Astrocyte of the hippocampus (primary cell): ENCODE measurements at regions not wholly inside any gene's neighbourhood (a gene's known extent, or its start where the extent isn't known, plus 50 kb on each side); places are given as distances from the start of the nearest gene placed in this dataset.

Experiments used
- DNase-seq: peaks from one replicate; pipeline ENCODE4 v3.0.0; 2011; ENCODE audit warnings: low read depth, low spot score

DNA sequence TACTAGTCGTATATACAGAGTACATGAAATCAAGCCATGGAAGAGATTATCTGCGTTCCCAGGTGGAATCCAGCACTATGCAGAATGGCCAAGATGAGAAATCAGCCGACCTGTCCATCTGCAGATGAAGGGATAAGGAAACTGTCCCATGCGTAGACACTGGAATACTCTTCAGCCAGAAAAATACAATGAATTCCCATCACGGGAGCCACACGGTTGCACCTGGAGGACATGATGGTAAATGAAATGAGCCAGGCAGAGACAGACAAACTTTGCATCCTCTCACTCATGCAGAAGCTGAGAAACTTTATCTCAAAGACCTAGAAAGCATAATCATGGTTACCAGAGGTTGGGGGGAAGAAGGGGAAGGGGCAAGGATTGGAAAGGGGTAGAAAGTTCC is 111.9 kb upstream of the TOP3B start:
- no peak for DNase-seq

GRCh38 chr22:22093743-22094142 is 111.2 kb upstream of the TOP3B start:
- DNase-seq, result no peak

DNA sequence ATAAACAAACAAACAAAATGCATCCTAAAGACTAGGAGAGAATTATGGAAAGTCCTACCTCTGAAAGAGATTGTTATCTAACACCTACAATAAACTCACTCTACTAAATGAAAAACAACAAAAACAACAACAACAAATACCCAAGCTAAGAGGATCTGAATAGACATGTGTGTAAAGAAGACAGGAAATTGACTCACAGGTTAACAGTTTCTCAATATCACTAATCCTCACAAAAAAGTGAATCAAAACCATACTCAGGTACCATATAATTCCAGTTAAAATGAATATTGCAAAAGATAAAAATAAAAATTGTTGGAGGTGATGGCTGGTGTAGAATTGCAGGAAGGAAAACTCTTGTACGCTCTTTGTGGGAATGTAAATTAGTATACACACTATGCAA is 110.4 kb upstream of the TOP3B start:
- no peak for DNase-seq

DNA sequence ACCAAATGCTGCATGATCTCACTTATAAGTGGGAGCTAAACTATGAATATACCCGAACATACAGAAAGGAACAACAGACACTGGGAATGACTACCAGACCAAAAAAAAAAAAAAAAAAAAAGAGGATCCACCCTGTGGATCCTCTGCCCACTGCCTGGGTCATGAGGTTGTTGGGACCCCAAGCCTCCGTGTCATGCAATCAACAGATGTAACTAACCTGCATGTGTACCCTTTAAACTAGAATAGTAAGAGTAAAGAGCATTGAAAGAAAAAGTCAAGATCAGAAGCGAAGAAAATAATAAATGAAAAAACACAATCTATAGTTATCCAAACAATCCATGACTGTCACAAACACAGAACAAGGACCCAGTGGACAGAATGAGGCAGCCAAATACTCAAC is 109.5 kb upstream of the TOP3B start:
- no peak for DNase-seq

DNA sequence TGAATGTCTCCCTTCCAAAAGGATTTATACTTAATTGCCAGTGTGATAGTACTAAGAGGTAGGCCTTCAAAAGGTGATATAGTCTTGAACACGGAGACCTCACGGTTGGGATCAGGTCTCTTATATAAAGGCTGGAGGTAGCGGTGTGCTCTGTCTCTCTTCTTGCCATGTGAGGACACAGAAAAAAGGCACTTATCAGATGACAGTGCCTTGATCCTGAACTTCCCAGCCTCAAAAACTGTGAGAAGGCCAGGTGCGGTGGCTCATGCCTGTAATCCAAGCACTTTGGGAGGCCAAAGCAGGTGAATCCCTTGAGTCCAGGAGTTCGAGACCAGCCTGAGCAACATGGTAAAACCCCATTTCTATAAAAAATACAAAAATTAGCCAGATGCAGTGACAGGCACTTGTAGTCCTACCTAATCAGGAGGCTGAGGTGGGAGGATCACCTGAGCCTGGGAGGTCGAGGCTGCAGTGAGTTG is 108.9 kb upstream of the TOP3B start:
- no peak for DNase-seq

DNA sequence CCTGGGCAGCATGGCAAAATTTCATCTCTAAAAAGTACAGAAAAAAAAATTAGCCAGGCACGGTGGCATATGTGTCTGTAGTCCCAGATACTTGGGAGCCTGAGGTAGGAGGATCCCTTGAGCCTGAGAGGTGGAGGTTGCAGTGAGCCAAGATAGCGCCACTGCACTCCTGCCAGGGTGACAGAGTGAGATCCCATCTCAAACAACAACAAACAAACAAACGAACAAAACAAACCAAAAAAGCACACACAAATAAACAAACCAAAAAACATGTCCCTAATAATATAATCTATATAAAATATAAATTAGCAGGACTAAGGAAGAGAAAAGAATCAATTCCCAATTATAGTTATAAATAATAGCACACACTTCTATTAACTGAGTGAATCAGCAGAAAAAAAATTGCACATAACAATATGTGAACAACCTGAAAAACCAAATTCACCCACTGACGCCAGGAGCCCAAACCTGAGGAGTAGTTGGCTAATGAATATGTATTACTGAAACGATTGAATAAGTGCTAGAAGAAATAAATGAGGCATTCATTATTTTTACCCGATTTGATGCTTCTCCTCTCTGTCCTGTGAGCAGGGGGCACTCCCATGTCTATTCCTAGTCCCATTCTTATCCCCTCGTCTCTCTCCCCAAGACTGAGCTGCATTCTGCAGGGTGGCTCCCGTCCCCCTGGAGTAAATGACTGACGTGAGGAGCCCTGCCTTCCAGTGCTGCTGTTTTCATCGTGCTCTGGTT is 108.2 kb upstream of the TOP3B start:
- DNase-seq, result no peak

- no peak for DNase-seq
Observed at GRCh38 chr22:22089459-22090308, 107.1 kb upstream of the TOP3B start.

GRCh38 chr22:22088658-22089458 is 106.3 kb upstream of the TOP3B start:
- DNase-seq, result no peak

GRCh38 chr22:22087854-22088657 is 105.5 kb upstream of the TOP3B start:
- DNase-seq, result no peak

- DNase-seq, result no peak
Observed at GRCh38 chr22:22086501-22087158, 104.0 kb upstream of the TOP3B start.

- DNase-seq, result peak; percentile 6
Observed at GRCh38 chr22:22085702-22086500, 103.3 kb upstream of the TOP3B start.

GRCh38 chr22:22084089-22084711 is 101.6 kb upstream of the TOP3B start:
- no peak for DNase-seq

DNA sequence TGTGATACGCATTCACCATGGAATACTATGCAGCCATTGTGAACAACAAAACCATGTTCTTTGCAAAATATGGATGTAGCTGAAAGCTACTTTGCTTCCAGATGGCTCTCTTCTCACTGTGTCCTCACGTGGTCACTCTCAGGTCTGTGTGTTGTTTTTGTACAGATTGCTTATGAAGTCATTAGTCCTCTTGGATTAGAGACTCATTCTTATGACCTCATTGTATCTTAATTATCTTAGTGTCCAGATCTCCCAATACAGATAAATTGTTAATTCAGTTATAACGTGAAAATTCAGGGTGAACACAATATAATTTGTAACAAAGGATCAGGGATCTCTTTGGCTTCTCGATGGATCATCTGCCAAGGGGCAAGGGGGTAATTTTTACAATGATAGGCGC is 100.4 kb upstream of the TOP3B start:
- no peak for DNase-seq

DNA sequence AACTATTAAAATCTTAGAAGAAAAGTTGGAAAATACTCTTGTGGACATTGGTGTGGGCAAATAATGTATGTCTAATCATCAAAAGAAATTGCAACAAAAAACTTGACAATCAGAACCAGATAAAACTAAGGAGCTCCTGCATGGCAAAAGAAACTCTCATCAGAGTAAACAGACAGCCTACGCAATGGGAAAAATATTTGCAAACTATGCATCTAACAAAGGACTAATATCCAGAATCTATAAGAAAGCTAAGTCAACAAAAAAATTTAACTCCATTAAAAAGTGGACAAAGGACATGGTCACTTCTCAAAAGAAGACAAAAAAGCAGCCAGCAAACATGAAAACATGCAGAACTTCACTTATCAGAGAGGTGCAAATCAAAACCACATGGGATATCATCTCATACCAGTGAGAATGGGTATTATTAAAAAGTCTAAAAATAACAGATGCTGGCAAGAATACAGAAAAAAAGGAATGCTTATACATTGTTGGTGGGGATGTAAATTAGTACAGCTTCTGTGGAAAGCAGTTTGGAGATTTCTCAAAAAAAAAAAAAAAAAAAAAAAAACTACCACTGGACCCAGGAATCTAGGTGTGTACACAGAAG is 99.7 kb upstream of the TOP3B start:
- no peak for DNase-seq

DNA sequence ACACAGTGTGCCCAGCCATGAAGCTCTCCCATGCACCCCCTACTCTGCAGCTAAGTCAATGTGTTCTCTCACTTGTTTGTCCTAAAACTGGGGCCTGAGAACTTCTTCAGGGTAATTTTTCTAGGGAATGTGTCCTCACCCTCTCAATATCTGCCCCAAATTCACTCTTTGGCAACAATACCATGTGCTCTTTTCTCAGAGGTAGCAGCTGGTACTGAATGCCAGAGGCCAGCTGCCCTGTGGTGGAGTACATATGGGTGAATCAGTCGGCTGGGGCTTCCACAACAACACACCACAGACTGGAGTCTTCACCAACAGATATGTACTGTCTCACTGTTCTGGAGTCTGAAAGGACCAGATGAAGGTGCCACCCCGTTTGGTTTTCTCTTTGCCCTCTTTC is 97.7 kb upstream of the TOP3B start:
- DNase-seq, result no peak

DNA sequence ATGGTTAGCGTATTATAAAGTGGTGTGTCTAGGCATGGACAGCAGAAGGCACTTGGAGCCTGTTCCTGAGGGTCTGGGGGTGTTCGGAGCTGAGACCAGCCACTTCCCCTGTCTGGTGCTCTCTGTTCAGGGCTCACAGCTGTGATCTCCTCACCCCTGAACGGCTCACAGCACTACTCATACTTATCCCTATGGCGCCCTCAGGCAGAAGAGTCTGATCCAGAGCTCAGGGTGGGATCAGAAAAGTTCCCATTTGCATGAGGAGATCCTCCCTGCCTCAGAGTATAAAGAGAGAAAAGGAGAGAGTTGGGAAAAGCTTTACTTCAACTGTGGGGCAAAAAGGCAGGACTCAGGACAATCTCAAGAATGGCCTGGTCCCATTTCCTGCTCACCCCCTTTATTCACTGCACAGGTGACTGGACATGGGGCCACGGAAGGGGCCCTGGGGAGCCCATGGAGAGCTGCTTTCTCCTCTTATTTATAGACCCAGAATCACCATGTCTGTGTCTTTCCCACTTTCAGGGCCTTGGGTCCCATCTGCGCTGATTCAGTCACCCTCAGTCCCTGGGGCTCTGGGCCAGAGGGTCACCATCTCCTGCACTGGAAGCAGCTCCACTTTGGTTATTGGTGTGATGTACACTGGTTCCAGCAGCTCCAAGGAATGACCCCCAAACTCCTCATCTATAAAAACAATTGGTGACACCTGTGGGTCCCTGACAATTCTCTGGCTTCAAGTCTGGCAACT is 97.0 kb upstream of the TOP3B start:
- DNase-seq, result no peak

- no peak for DNase-seq
Observed at GRCh38 chr22:22078329-22078728, 95.7 kb upstream of the TOP3B start.
